PFSK-1 (cell line): ENCODE measurements at regions not wholly inside any gene's neighbourhood (a gene's known extent, or its start where the extent isn't known, plus 50 kb on each side); places are given as distances from the start of the nearest gene placed in this dataset.

Source experiments
- FOXP2 ChIP-seq: optimal IDR thresholded peaks from 2 replicates; pipeline ENCODE3; 2011; ENCODE audit warnings: borderline replicate concordance, control low read depth, inconsistent platforms; ENCODE audit not compliant: insufficient read depth; ENCODE audit errors: extremely low read length, extremely low read depth
- POLR2AphosphoS5 ChIP-seq: IDR thresholded peaks from 2 replicates; pipeline ENCODE4 v1.6.1; 2012; ENCODE audit warnings: low read depth, mild to moderate bottlenecking, control low read depth, low read length, moderate library complexity
- REST ChIP-seq, 2 experiments: IDR thresholded peaks; 2 replicates each; pipeline versions ENCODE4 v1.6.1 to v1.8.0; 2011 to 2012; ENCODE audit warnings: low read depth in 2 of 2, low read length in 2 of 2, control low read depth in 1 of 2, inconsistent platforms in 1 of 2, mild to moderate bottlenecking in 1 of 2, moderate library complexity in 1 of 2; ENCODE audit not compliant: insufficient read depth in 1 of 2
- SIN3A ChIP-seq: IDR thresholded peaks from 2 replicates; pipeline ENCODE4 v1.6.1; 2012; ENCODE audit warnings: mild to moderate bottlenecking, low read length, moderate library complexity, borderline replicate concordance; ENCODE audit not compliant: insufficient read depth
- TAF1 ChIP-seq: IDR thresholded peaks from 2 replicates; pipeline ENCODE4 v1.6.1; 2012; ENCODE audit warnings: low read length, control low read depth, borderline replicate concordance; ENCODE audit not compliant: insufficient read depth

GRCh38 chr11:116454020-116454645 lies 318.7 kb downstream of the BUD13 start:
- TF ChIP-seq POLR2AphosphoS5: no peak
- TF ChIP-seq REST (IDR thresholded peaks at IDR 0.05; ENCODE audit: insufficient read depth in 1 of 2, low read depth in 2 of 2, low read length in 2 of 2): no peak
- TF ChIP-seq SIN3A: no peak
- no peak for TF ChIP-seq TAF1
- no peak for TF ChIP-seq FOXP2
